ENCODE measurements at regions not wholly inside any gene's neighbourhood (a gene's known extent, or its start where the extent isn't known, plus 50 kb on each side); places are given as distances from the start of the nearest gene placed in this dataset.
A peak's percentile ranks its signal among the peaks of the same experiment; 100 is the strongest.

- H4K5ac ChIP-seq (ENCODE audit: low read depth, low read length), result peak overlapping the region; percentile 6; the same call in 1 of the 2 replicates
- peaks cover 36% of the 10 kb centered on the region for H3K4me1 ChIP-seq (ENCODE audit: control insufficient read depth, insufficient read depth, low read length)
- no peak overlapping the region for H3K4me2 ChIP-seq (ENCODE audit: low read depth, low read length)
- BruUV-seq (replicated peaks), result no TSS peak
- peak overlapping the region; percentile 66 for H2BK20ac ChIP-seq (ENCODE audit: low read depth, low read length)
- ChIA-PET CTCF (no interaction called here), POLR2A (ENCODE audit: unreplicated experiment) (interaction anchor here (0.6 kb wide), 1 partner anchor 12 kb away, joined by 3 read pairs; no protein-coding TSS in a partner anchor)
- peak; percentile 90 for DNase-seq
- peak overlapping the region; percentile 54; the same call in 1 of the 2 replicates for H2AK5ac ChIP-seq (ENCODE audit: low read depth, low read length)
- in situ Hi-C loops (cut with MboI; ENCODE audit: low sequenced_read_pairs) (no loop called here), intact Hi-C loops (cut with micrococcal nuclease) (loop anchor here (10.0 kb wide), 1 partner anchor 207 kb away; the partner anchor contains the start of gene NXT1), dilution Hi-C loops (cut with HindIII; ENCODE audit: low sequenced_read_pairs, unreplicated experiment) (no loop called here)
- no peak overlapping the region for H3K4me3 ChIP-seq (ENCODE audit: insufficient read depth, low read depth, low read length)
- peak overlapping the region; percentile 84 for H2BK120ac ChIP-seq (ENCODE audit: low read depth, low read length)
- no peak overlapping the region; the same call in 1 of the 2 replicates for H3K9ac ChIP-seq (ENCODE audit: low read depth, low read length)
- peak overlapping the region; percentile 84 for H3K4ac ChIP-seq (ENCODE audit: low read depth, low read length)
- H3K27ac ChIP-seq (ENCODE audit: insufficient read depth, low read length), result peak overlapping the region; percentile 12
- H3K79me1 ChIP-seq (ENCODE audit: low read depth in 1 of 2, low read length in 2 of 2), result no peaks in the 10 kb centered on the region
- no peaks in the 10 kb centered on the region for H3K27me3 ChIP-seq (ENCODE audit: control insufficient read depth, insufficient read depth, low read length)
- WGBS, 2 experiments (ENCODE audit: extremely low coverage in 2 of 2, insufficient read length in 1 of 2), result 65% methylated on average over 3 of the region's 9 CpGs; no CpG with 5 or more reads in 1 of the 2 experiments
- no peaks in the 10 kb centered on the region for H3K9me3 ChIP-seq (ENCODE audit: control insufficient read depth, insufficient read depth, low read length)
- H4K20me1 ChIP-seq (ENCODE audit: insufficient read depth, low read length), result no peaks in the 10 kb centered on the region
- peak overlapping the region; percentile 13; the same call in 2 of the 3 replicates for H2BK15ac ChIP-seq (ENCODE audit: low read depth, low read length)
- peak overlapping the region; percentile 11 to 36; a peak in 2 of 4 replicates for H4K8ac ChIP-seq (ENCODE audit: low read depth in 2 of 2, low read length in 2 of 2)
- no peaks in the 10 kb centered on the region for H3K36me3 ChIP-seq (ENCODE audit: control insufficient read depth, insufficient read depth, low read length)
- peak; percentile 58 for ATAC-seq (ENCODE audit: low read depth)
- H2AFZ ChIP-seq (replicated peaks; ENCODE audit: low read length, poor library complexity), result peak overlapping the region; percentile 79
- peak overlapping the region; percentile 61 for H2BK5ac ChIP-seq (ENCODE audit: low read depth, low read length, poor library complexity, severe bottlenecking)
- H4K91ac ChIP-seq (ENCODE audit: insufficient read depth, low read depth, low read length), result peak overlapping the region; percentile 69
- H2AK9ac ChIP-seq (replicated peaks; ENCODE audit: low read depth, low read length, poor library complexity), result peak overlapping the region; percentile 8
- no peak overlapping the region for H3K56ac ChIP-seq (ENCODE audit: extremely low read depth, insufficient read depth, low read length)
- peak overlapping the region; percentile 58 for H3K14ac ChIP-seq (replicated peaks; ENCODE audit: low read depth, low read length)
- peaks cover 49% of the 10 kb centered on the region for H3K9me1 ChIP-seq (ENCODE audit: insufficient read depth, low read length)
- H3K18ac ChIP-seq (ENCODE audit: low read depth, low read length), result peak overlapping the region; percentile 16; the same call in 1 of the 2 replicates
- H3K23ac ChIP-seq (ENCODE audit: low read depth, low read length), result peak overlapping the region; percentile 36
- no peak for TF ChIP-seq CTCF (conservative IDR thresholded peaks at IDR 0.05; ENCODE audit: low read depth, low read length)
- TF ChIP-seq RFX5 (IDR thresholded peaks at IDR 0.05; ENCODE audit: low read depth, low read length), result no peak
- peak; percentile 15; the same call in 1 of the 2 replicates for TF ChIP-seq MAZ (IDR thresholded peaks at IDR 0.05; ENCODE audit: borderline replicate concordance, low read depth, low read length)
- TF ChIP-seq POLR2A (IDR thresholded peaks at IDR 0.05; ENCODE audit: low read depth, low read length), result no peak; the same call in 1 of the 2 replicates
- TF ChIP-seq MXI1 (IDR thresholded peaks at IDR 0.05; ENCODE audit: borderline replicate concordance, low read depth, low read length), result no peak
- TF ChIP-seq RAD21 (IDR thresholded peaks at IDR 0.05; ENCODE audit: low read length), result no peak
- peak; percentile 80 for TF ChIP-seq CEBPB (IDR thresholded peaks at IDR 0.05; ENCODE audit: low read depth, low read length)
- no peak for TF ChIP-seq CHD1 (IDR thresholded peaks at IDR 0.05; ENCODE audit: low read depth, low read length)
- TF ChIP-seq SMC3 (IDR thresholded peaks at IDR 0.05; ENCODE audit: low read depth, low read length), result peak; percentile 4; the same call in 1 of the 2 replicates
- TF ChIP-seq RCOR1 (IDR thresholded peaks at IDR 0.05; ENCODE audit: insufficient replicate concordance, low read length), result no peak
- TF ChIP-seq NFE2L2 (IDR thresholded peaks at IDR 0.05; ENCODE audit: low read depth, low read length), result 0 out of 2 replicates have a peak, but pooled peaks have one; percentile 2
- peak; percentile 50 for TF ChIP-seq MAFK (IDR thresholded peaks at IDR 0.05; ENCODE audit: low read depth, low read length)
- peak; percentile 82 for TF ChIP-seq BHLHE40 (IDR thresholded peaks at IDR 0.05; ENCODE audit: low read depth, low read length)
- peak; percentile 97 for TF ChIP-seq FOS (IDR thresholded peaks at IDR 0.05; ENCODE audit: low read depth, low read length)
- TF ChIP-seq ELK1 (IDR thresholded peaks at IDR 0.05; ENCODE audit: borderline replicate concordance, low read depth, low read length), result no peak
These were observed 62.0 kb upstream of the CD93 start for GRCh38 chr20:23147964-23148730.
